ENCODE measurements at regions not wholly inside any gene's neighbourhood (a gene's known extent, or its start where the extent isn't known, plus 50 kb on each side); places are given as distances from the start of the nearest gene placed in this dataset.

GRCh38 chr2:150695451-150696135, 208.1 kb upstream of the RND3 start:
- Histone ChIP-seq H3K4me1 (ENCODE audit: insufficient read depth) (no peaks in the 10 kb centered on the region), H3K4me3 (no peak overlapping the region), H3K27me3 (no peaks in the 10 kb centered on the region), H3K9me3 (ENCODE audit: low read depth) (no peaks in the 10 kb centered on the region), H2AFZ (no peak overlapping the region), H3K9me2 (replicated peaks; ENCODE audit: insufficient read depth) (no peaks in the 10 kb centered on the region), H3K79me2 (no peaks in the 10 kb centered on the region), H3K36me3 (replicated peaks; ENCODE audit: insufficient read depth, low read depth) (no peaks in the 10 kb centered on the region), H4K20me1 (ENCODE audit: insufficient read depth, poor library complexity, severe bottlenecking) (no peaks in the 10 kb centered on the region), H3K27ac (no peak overlapping the region), H3K4me2 (no peak overlapping the region)
- 78% methylated on average over 3 of the region's 3 CpGs for WGBS (ENCODE audit: low lambda C conversion rate, missing lambda C conversion rate)
- TF ChIP-seq EZH2 (IDR thresholded peaks at IDR 0.05; ENCODE audit: borderline replicate concordance) (no peak), CTCF (IDR thresholded peaks at IDR 0.05; ENCODE audit: poor library complexity) (no peak), EZH2phosphoT487 (IDR thresholded peaks at IDR 0.05; ENCODE audit: low read depth, severe bottlenecking, unreplicated experiment) (no peak)
- DNase-seq (ENCODE audit: low spot score), result no peak

GRCh38 chr2:150693556-150693955, 206.1 kb upstream of the RND3 start:
- 91% methylated on average over 2 of the region's 2 CpGs for WGBS (ENCODE audit: low lambda C conversion rate, missing lambda C conversion rate)
- peaks cover 3% of the 10 kb centered on the region for H3K4me1 ChIP-seq (ENCODE audit: insufficient read depth)
- TF ChIP-seq EZH2phosphoT487 (IDR thresholded peaks at IDR 0.05; ENCODE audit: low read depth, severe bottlenecking, unreplicated experiment) (no peak), EZH2 (IDR thresholded peaks at IDR 0.05; ENCODE audit: borderline replicate concordance) (no peak), CTCF (IDR thresholded peaks at IDR 0.05; ENCODE audit: poor library complexity) (no peak)
- no peaks in the 10 kb centered on the region for H3K36me3 ChIP-seq (replicated peaks; ENCODE audit: insufficient read depth, low read depth)
- H3K4me2 ChIP-seq, result no peak overlapping the region
- no peak overlapping the region for H3K4me3 ChIP-seq
- H3K79me2 ChIP-seq, result no peaks in the 10 kb centered on the region
- no peak overlapping the region for H2AFZ ChIP-seq
- DNase-seq (ENCODE audit: low spot score), result no peak
- H4K20me1 ChIP-seq (ENCODE audit: insufficient read depth, poor library complexity, severe bottlenecking), result no peaks in the 10 kb centered on the region
- no peaks in the 10 kb centered on the region for H3K9me3 ChIP-seq (ENCODE audit: low read depth)
- H3K27me3 ChIP-seq, result no peaks in the 10 kb centered on the region
- no peak overlapping the region for H3K27ac ChIP-seq
- H3K9me2 ChIP-seq (replicated peaks; ENCODE audit: insufficient read depth), result no peaks in the 10 kb centered on the region

- no peak for TF ChIP-seq EZH2phosphoT487 (IDR thresholded peaks at IDR 0.05; ENCODE audit: low read depth, severe bottlenecking, unreplicated experiment)
- no peak for TF ChIP-seq EZH2 (IDR thresholded peaks at IDR 0.05; ENCODE audit: borderline replicate concordance)
- TF ChIP-seq CTCF (IDR thresholded peaks at IDR 0.05; ENCODE audit: poor library complexity), result no peak
- Histone ChIP-seq H3K4me2 (no peak overlapping the region), H3K9me3 (ENCODE audit: low read depth) (no peaks in the 10 kb centered on the region), H3K27ac (no peak overlapping the region), H3K36me3 (replicated peaks; ENCODE audit: insufficient read depth, low read depth) (no peaks in the 10 kb centered on the region), H3K4me1 (ENCODE audit: insufficient read depth) (peaks cover 13% of the 10 kb centered on the region), H3K27me3 (no peaks in the 10 kb centered on the region), H4K20me1 (ENCODE audit: insufficient read depth, poor library complexity, severe bottlenecking) (no peaks in the 10 kb centered on the region), H3K9me2 (replicated peaks; ENCODE audit: insufficient read depth) (no peaks in the 10 kb centered on the region), H3K79me2 (no peaks in the 10 kb centered on the region), H2AFZ (no peak overlapping the region), H3K4me3 (no peak overlapping the region)
- 92% methylated on average over 1 of the region's 1 CpG for WGBS (ENCODE audit: low lambda C conversion rate, missing lambda C conversion rate)
- DNase-seq (ENCODE audit: low spot score), result no peak
Observed at GRCh38 chr2:150690870-150691269, 203.4 kb upstream of the RND3 start.
